ENCODE measurements at regions not wholly inside any gene's neighbourhood (a gene's known extent, or its start where the extent isn't known, plus 50 kb on each side); places are given as distances from the start of the nearest gene placed in this dataset.
A peak's percentile ranks its signal among the peaks of the same experiment; 100 is the strongest.
"Not testable (repeated sequence)": the region's sequence is repeated elsewhere in the genome, so short reads cannot be mapped to it uniquely, and the experiment has no call there.

DNA sequence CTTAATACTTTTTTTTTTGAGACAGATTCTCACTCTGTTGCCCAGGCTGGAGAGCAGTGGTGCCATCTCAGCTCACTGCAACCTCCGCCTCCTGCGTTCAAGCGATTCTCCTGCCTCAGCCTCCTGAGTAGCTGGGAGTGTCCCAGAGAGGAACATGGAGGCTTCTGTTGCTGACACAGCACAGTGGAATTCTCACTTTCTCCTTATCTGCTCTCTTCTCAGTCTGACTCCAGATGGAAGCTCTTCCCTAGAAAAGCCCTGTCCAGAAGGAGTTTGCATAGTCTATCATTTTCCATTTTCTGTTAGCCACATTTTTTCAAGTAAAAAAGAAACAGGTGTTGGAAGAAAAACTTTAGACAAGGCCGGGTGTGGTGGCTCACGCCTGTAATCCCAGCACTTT, 98.5 kb upstream of the KIF26B start:
- not testable (repeated sequence) for DNase-seq (ENCODE audit: low spot score)

DNA sequence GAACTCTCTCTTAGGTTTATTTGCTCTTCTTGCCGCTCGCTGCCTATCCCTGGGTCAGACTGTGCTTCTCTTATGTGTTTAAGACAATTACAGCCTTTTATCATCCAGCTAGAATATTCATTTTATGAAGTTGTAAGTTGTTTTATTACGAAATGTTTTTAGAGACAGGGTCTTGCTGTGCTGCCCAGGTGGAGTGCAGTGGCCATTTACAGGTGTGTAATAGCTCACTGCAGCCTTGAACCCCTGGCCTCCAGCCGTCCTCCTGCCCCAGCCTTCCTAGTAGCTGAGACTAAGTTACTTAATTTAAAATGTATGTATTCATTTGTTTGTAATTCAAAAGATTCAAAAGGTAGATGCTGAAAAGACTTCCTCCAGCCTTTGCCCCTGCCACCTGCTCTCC, 99.0 kb upstream of the KIF26B start:
- Mint-ChIP-seq H3K4me3 (no peak overlapping the region), H3K36me3 (peaks cover 21% of the 10 kb centered on the region), H3K9me3 (peaks cover 18% of the 10 kb centered on the region), H3K27ac (no peak overlapping the region), H3K27me3 (ENCODE audit: low read depth) (no peaks in the 10 kb centered on the region), H3K4me1 (peaks cover 57% of the 10 kb centered on the region)
- no peak for DNase-seq (ENCODE audit: low spot score)
- ATAC-seq: no peak
- ChIA-PET CTCF (interaction anchor here (0.6 kb wide), 2 partner anchors 13 to 17 kb away, joined by 3 read pairs; no protein-coding TSS in a partner anchor), POLR2A (interaction anchor here (1.4 kb wide), 1 partner anchor 9 kb away, joined by 3 read pairs; no protein-coding TSS in a partner anchor)
- TF ChIP-seq KAT7 (CRISPR knock-in tag; IDR thresholded peaks at IDR 0.05; ENCODE audit: borderline replicate concordance): no peak
- peak; percentile 74; the same call in 1 of the 2 replicates for TF ChIP-seq ZNF121 (CRISPR knock-in tag; IDR thresholded peaks at IDR 0.05)

More for the DNA sequence above, 98.5 kb upstream of the KIF26B start:
- not testable (repeated sequence) for H3K27me3 Mint-ChIP-seq (ENCODE audit: low read depth); H3K27ac Mint-ChIP-seq; ATAC-seq; H3K4me3 Mint-ChIP-seq
- Mint-ChIP-seq H3K9me3 (peaks cover 18% of the 10 kb centered on the region), H3K36me3 (peaks cover 21% of the 10 kb centered on the region), H3K4me1 (peaks cover 58% of the 10 kb centered on the region)
- ChIA-PET POLR2A (interaction anchor here (1.4 kb wide), 1 partner anchor 10 kb away, joined by 3 read pairs; no protein-coding TSS in a partner anchor), CTCF (interaction anchor here (0.6 to 1.8 kb wide), 2 partner anchors 14 to 17 kb away, joined by 3 to 5 read pairs; no protein-coding TSS in a partner anchor)

DNA sequence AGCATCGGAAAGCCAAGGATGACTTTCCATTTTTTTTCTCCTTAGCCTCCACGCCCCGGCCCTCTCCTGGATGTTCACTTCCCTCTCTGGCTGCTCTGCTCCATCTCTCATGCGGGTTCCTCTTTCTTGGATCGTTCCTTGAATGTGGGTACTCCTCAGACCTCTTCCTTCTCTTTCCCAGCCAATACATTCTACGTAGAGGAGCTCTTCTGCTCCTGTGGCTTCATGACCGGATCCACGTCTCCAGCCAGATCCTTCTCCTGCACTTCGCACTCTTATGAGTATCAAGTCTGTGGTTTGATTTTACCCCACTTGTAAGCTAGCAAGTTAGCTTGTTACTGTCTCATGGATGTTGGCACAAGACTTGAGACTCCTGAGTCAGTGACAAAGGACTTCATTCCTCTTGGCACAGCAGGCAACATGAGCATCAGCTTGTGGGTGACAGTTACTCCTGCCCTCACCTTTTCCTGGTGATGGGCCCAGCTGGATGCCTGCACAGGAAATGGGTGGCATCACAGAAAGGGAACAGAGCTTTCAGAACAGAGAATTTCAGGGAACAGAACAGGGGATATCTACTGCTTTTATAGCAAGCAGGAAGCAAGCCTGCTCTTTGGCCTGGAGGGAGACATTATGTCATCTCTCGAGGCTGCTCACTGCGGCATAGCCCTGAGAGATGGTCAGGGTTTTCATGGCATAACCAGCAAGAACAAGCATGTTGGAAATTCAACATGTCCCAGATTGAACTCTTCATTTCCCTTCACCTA, 100.1 kb upstream of the KIF26B start:
- Mint-ChIP-seq H3K27me3 (ENCODE audit: low read depth) (no peaks in the 10 kb centered on the region), H3K27ac (no peak overlapping the region; the same call in 1 of the 2 replicates), H3K36me3 (peaks cover 21% of the 10 kb centered on the region), H3K4me3 (no peak overlapping the region), H3K9me3 (peaks cover 18% of the 10 kb centered on the region), H3K4me1 (peaks cover 47% of the 10 kb centered on the region)
- POLR2A ChIA-PET: interaction anchor here (0.6 kb wide), 1 partner anchor 52 kb away, joined by 3 read pairs; no protein-coding TSS in a partner anchor
- CTCF ChIA-PET: no interaction called here
- DNase-seq (ENCODE audit: low spot score) (no peak), ATAC-seq (no peak)
- no peak for TF ChIP-seq NFATC4 (CRISPR knock-in tag; IDR thresholded peaks at IDR 0.05)
- no peak for TF ChIP-seq TEAD1 (CRISPR knock-in tag; IDR thresholded peaks at IDR 0.05)
- TF ChIP-seq, protein P1, sequence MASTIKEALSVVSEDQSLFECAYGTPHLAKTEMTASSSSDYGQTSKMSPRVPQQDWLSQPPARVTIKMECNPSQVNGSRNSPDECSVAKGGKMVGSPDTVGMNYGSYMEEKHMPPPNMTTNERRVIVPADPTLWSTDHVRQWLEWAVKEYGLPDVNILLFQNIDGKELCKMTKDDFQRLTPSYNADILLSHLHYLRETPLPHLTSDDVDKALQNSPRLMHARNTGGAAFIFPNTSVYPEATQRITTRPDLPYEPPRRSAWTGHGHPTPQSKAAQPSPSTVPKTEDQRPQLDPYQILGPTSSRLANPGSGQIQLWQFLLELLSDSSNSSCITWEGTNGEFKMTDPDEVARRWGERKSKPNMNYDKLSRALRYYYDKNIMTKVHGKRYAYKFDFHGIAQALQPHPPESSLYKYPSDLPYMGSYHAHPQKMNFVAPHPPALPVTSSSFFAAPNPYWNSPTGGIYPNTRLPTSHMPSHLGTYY (CRISPR knock-in tag; IDR thresholded peaks at IDR 0.05): no peak
- no peak for TF ChIP-seq ZNF416 (CRISPR knock-in tag; IDR thresholded peaks at IDR 0.05)
- TF ChIP-seq, protein P2, sequence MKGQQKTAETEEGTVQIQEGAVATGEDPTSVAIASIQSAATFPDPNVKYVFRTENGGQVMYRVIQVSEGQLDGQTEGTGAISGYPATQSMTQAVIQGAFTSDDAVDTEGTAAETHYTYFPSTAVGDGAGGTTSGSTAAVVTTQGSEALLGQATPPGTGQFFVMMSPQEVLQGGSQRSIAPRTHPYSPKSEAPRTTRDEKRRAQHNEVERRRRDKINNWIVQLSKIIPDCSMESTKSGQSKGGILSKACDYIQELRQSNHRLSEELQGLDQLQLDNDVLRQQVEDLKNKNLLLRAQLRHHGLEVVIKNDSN (CRISPR knock-in tag; IDR thresholded peaks at IDR 0.05): no peak
- TF ChIP-seq GTF2I (CRISPR knock-in tag; conservative IDR thresholded peaks at IDR 0.05): no peak
- no peak for TF ChIP-seq GABPB1 (CRISPR knock-in tag; IDR thresholded peaks at IDR 0.05)
- TF ChIP-seq MYBL2 (CRISPR knock-in tag; IDR thresholded peaks at IDR 0.05): no peak
- TF ChIP-seq, protein P3, sequence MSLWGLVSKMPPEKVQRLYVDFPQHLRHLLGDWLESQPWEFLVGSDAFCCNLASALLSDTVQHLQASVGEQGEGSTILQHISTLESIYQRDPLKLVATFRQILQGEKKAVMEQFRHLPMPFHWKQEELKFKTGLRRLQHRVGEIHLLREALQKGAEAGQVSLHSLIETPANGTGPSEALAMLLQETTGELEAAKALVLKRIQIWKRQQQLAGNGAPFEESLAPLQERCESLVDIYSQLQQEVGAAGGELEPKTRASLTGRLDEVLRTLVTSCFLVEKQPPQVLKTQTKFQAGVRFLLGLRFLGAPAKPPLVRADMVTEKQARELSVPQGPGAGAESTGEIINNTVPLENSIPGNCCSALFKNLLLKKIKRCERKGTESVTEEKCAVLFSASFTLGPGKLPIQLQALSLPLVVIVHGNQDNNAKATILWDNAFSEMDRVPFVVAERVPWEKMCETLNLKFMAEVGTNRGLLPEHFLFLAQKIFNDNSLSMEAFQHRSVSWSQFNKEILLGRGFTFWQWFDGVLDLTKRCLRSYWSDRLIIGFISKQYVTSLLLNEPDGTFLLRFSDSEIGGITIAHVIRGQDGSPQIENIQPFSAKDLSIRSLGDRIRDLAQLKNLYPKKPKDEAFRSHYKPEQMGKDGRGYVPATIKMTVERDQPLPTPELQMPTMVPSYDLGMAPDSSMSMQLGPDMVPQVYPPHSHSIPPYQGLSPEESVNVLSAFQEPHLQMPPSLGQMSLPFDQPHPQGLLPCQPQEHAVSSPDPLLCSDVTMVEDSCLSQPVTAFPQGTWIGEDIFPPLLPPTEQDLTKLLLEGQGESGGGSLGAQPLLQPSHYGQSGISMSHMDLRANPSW (CRISPR knock-in tag; conservative IDR thresholded peaks at IDR 0.05; ENCODE audit: low read depth): no peak
- TF ChIP-seq ZNF317 (CRISPR knock-in tag; IDR thresholded peaks at IDR 0.05; ENCODE audit: borderline replicate concordance, low read depth): no peak
- no peak for TF ChIP-seq SMAD4 (CRISPR knock-in tag; IDR thresholded peaks at IDR 0.05)
- no peak for TF ChIP-seq NR1H2 (CRISPR knock-in tag; IDR thresholded peaks at IDR 0.05)
- TF ChIP-seq ZNF219 (CRISPR knock-in tag; IDR thresholded peaks at IDR 0.05; ENCODE audit: borderline replicate concordance): no peak
- no peak for TF ChIP-seq ETV6 (CRISPR knock-in tag; IDR thresholded peaks at IDR 0.05)
- TF ChIP-seq, protein P4, sequence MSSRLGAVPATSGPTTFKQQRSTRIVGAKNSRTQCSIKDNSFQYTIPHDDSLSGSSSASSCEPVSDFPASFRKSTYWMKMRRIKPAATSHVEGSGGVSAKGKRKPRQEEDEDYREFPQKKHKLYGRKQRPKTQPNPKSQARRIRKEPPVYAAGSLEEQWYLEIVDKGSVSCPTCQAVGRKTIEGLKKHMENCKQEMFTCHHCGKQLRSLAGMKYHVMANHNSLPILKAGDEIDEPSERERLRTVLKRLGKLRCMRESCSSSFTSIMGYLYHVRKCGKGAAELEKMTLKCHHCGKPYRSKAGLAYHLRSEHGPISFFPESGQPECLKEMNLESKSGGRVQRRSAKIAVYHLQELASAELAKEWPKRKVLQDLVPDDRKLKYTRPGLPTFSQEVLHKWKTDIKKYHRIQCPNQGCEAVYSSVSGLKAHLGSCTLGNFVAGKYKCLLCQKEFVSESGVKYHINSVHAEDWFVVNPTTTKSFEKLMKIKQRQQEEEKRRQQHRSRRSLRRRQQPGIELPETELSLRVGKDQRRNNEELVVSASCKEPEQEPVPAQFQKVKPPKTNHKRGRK (CRISPR knock-in tag; IDR thresholded peaks at IDR 0.05; ENCODE audit: borderline replicate concordance): no peak
- TF ChIP-seq JAZF1 (CRISPR knock-in tag; IDR thresholded peaks at IDR 0.05): no peak
- TF ChIP-seq CBFB (CRISPR knock-in tag; IDR thresholded peaks at IDR 0.05; ENCODE audit: low read depth): no peak
- no peak for TF ChIP-seq KAT7 (CRISPR knock-in tag; IDR thresholded peaks at IDR 0.05; ENCODE audit: borderline replicate concordance)
- TF ChIP-seq TCF7 (CRISPR knock-in tag; IDR thresholded peaks at IDR 0.05; ENCODE audit: low read depth): no peak
